Activated CD4-positive, CD25-positive, alpha-beta regulatory T cell treated with anti-CD3 and anti-CD28 coated beads, Interleukin-2, amount 50 U/mL, for 24 hours (primary cell): ENCODE measurements at regions not wholly inside any gene's neighbourhood (a gene's known extent, or its start where the extent isn't known, plus 50 kb on each side); places are given as distances from the start of the nearest gene placed in this dataset.
"Not testable (repeated sequence)": the region's sequence is repeated elsewhere in the genome, so short reads cannot be mapped to it uniquely, and the experiment has no call there.

ENCODE experiments used
- ATAC-seq, 2 donors: fragments of 150-1000 bp; cut with Tn5 transposase; one replicate each; pipeline ENCODE4 v1.10.0; 2021; ENCODE audit warnings: mild to moderate bottlenecking in 1 of 2, moderate library complexity in 1 of 2

DNA sequence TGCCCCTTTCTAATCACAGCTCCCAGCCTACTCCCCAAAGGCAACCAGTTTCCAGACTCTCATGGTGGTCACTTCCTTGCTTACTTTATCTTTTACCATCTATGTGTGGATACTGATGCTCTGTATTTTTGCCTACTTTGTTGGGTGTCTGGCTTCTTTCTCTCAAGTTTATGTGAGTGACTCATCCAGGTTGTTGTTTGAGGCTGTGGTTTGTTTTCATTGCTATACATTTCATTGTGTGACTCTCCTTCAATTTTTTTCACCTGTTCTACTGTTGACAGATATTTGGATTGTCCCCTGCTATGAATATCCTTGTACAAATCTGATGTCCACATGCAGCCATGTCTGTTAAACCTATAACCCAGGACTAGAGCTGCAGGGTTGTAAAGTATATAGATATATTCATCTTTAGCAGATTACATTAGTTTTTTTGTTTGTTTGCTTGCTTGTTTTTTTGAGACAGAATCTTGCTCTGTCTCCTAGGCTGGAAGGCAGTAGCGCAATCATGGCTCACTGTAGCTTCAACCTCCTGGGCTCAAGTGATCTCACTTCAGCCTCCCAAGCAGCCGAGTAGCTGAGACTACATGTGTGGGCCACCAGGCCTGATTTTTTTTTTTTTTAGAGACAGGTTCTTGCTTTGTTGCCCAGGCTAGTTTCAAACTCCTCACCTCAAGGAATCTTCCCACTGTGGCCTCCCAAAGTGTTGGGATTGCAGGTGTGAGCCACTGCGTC is 72.9 kb upstream of the EEF1E1 start:
- ATAC-seq, result no peak

DNA sequence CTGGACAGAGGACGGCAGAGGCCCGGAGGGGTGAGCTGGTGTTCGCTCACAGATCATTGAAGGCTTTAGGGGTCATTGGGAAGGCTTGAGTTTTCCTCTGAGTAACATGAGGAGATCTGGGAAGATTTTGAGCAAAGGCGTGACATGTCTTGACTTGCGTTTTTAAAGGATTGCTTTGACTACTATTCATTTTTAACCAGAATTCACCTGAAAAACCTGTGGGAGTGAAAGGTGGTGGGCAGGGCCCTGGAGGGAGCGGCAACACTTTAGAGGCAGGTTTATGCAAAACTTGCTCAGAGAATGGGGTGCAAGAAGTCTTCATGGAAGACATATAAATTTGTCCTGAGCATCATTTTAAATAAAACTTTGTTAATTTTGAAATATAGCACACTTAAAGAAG is 72.2 kb upstream of the EEF1E1 start:
- no peak for ATAC-seq

DNA sequence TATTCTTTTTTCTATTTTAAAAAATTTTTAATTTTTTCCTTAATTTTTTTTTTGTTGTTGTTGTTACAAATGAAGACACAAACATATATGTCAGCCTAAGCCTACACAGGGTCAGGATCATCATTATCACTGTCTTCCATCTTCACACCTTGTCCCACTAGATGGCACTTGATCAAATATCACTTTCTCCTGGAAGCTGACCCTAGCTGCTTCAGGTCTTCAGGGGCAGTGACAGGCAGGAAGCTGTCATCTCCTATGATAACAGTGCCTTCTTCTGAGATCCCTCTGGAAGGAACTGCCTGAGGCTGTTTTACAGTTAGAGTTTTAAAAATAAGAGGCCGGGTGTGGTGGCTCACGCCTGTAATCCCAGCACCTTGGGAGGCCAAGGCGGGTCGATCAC is 70.2 kb upstream of the EEF1E1 start:
- no peak for ATAC-seq

DNA sequence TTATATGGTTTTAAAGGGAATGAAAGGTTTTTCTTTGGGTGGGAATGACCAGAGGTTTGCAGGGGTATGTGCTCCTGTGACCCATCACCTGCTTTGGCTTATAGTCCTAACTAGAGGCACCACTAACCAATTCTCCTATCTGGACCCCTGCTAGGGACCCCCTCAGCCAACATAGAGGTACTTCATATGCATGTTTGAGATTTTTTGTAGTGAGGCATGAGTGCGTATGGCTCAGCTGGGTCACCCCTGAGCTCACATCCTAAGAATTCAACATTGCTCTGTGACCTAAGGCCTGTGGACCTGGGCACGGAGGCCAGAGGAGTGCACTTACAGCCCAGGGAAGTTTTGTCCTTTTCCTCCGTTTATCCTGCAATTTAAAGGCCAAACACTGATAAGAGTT is 68.4 kb upstream of the EEF1E1 start:
- ATAC-seq, result no peak

DNA sequence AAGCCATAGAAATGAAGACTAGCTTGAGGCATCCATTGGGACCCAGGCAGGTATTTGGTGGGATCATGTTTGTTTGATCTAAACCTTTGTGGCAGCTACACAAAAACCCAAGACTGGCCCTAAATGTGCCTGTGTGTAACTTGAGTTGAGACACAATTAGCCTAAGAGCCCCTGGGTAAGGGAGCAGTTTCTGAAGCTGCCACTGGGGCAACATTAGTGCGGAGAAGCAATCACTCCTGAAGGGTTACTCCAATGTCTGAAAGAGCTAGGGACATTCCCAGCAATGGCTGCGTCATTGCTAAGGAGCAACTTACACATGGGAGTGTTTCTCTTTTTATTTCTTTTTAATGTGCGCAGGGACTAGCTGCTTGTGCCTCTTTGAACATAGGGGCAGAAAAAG is 67.9 kb upstream of the EEF1E1 start:
- ATAC-seq, result no peak

DNA sequence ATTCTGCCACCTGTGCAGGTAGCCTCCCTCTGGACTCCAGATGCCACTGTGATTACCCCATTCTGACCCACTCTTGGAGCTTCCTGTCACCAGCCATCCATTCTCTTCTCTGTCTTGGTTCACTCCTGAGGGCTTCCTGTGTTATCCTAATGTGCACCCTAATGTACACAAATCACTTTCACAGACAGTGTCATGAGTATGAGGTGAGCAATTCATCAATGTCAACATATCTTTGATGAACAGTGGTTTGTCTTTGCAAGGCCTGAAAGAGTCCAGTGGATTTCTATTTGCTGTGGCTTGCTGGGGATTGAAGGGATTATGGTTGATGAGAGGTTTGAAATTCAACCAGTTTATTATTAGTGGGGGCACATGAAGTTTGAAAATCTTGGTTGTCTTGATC is 63.8 kb upstream of the EEF1E1 start:
- no peak for ATAC-seq

DNA sequence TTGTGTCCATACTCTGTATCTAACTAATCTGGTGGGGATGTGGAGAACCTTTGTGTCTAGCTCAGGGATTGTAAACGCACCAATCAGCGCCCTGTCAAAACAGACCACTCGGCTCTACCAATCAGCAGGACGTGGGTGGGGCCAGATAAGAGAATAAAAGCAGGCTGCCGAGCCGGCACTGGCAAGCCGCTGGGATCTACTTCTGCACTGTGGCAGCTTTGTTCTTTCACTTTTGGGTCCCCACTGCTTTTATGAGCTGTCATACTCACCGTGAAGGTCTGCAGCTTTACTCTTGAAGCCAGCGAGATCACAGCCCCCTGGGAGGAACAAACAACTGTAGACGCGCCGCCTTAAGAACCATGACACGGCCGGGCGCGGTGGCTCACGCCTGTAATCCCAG is 62.7 kb upstream of the EEF1E1 start:
- not testable (repeated sequence) for ATAC-seq

DNA sequence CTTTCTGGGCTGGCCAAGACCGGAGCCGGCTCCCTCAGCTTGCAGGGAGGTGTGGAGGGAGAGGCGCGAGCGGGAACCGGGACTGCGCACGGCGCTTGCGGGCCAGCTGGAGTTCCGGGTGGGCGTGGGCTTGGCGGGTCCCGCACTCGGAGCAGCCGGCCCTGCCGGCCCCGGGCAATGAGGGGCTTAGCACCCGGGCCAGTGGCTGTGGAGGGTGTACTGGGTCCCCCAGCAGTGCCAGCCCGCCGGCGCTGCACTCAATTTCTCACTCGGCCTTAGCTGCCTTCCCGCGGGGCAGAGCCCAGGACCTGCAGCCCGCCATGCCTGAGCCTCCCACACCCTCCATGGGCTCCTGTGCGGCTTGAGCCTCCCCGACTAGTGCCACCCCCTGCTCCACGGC is 61.9 kb upstream of the EEF1E1 start:
- ATAC-seq, result not testable (repeated sequence)

DNA sequence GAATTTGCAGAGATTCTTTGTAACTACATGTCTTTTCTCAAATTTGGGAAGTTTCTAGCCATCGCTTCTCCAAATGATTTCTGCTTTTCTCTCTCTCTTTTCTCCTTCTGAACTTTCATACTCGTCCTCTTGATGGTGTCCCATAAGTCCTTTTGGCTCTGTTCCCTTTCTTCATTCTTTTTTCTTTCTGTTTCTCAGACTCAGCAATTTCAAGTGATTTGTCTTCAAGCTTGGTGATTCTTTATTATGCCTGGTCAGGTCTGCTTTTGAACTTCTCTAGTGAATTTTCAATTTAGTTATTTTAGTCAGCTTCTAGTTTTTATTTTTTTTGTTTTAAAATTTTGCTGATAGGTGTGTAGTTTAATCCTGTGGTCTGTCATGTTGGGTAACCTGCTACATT is 57.6 kb upstream of the EEF1E1 start:
- ATAC-seq, result no peak

DNA sequence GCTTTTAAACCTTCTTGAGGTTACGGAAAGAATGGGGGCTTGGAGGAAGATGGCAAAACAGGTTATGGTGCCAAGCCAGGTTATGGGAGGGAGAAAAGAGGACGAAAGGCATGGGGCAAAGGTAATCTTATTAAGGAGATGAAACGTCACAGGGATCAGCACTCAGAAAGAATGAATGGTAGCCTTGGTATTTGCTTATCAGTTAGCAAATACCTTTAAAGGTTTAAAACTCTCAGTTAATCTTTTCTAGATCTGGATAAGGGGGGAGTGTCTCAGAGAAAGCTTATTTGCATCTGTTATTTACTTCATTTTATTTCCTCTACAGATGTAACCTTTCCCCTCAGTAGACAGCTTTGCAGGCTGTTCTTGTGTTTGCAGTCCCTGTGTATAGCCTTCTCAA is 55.5 kb upstream of the EEF1E1 start:
- ATAC-seq, result no peak

DNA sequence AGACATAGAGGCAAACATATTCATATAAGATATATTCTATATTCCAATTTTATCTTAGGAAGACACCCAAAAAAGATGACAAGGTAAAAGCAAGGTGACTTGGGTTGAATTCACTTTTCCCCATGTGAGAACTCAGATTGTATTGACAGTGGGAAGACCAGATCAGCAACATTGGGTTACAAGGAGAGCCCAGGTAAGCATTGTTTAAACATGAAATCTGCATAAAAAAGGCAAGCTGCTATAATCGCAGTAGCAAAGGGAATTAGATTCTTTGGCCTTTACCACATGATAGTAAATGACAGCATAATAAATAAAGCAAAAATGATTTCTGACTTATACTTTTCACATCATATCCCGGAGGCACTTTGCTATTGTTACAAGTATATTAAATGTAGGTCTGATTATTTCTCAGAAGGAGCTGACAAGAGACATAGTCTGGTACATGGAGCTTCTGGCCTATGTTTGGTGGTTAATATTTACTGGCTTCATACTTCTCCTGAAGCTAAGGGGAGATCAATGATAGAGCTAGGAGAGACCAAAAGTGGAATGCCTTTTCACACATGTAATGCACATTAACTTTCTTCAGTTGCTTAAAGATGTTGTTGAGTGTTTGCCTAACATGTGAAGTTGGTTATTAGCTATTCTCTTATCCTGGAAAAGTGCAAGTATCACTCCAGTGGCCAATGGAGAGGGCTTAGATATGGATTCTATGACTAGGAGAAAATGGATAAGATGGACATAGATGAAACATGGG is 53.1 kb upstream of the EEF1E1 start:
- no peak for ATAC-seq
